ENCODE measurements at regions not wholly inside any gene's neighbourhood (a gene's known extent, or its start where the extent isn't known, plus 50 kb on each side); places are given as distances from the start of the nearest gene placed in this dataset.

- TF ChIP-seq CTCF (conservative IDR thresholded peaks at IDR 0.05; ENCODE audit: low read depth in 2 of 2) (no peak), POLR2AphosphoS5 (IDR thresholded peaks at IDR 0.05; ENCODE audit: low read depth) (no peak), EZH2 (IDR thresholded peaks at IDR 0.05; ENCODE audit: low read depth, unreplicated experiment) (no peak), REST (IDR thresholded peaks at IDR 0.05; ENCODE audit: unreplicated experiment) (no peak), CREB1 (CRISPR knock-in tag; IDR thresholded peaks at IDR 0.05; ENCODE audit: low read depth) (no peak), STAT1 (IDR thresholded peaks at IDR 0.05; ENCODE audit: unreplicated experiment) (no peak), ZNF114 (CRISPR knock-in tag; IDR thresholded peaks at IDR 0.05) (no peak), EZH2phosphoT487 (IDR thresholded peaks at IDR 0.05; ENCODE audit: unreplicated experiment) (no peak), ETS1 (IDR thresholded peaks at IDR 0.05) (no peak), JUNB (IDR thresholded peaks at IDR 0.05; ENCODE audit: unreplicated experiment) (no peak), ZNF462 (CRISPR knock-in tag; IDR thresholded peaks at IDR 0.05) (no peak)
Observed at GRCh38 chr7:156374335-156374734, 266.2 kb upstream of the RNF32 start.

Measured in GM23338 (cell line).